ENCODE measurements at regions not wholly inside any gene's neighbourhood (a gene's known extent, or its start where the extent isn't known, plus 50 kb on each side); places are given as distances from the start of the nearest gene placed in this dataset.

- Histone ChIP-seq H3K9me3 (no peaks in the 10 kb centered on the region), H3K4me3 (no peak overlapping the region), H3K27ac (no peak overlapping the region), H3K36me3 (no peaks in the 10 kb centered on the region), H3K4me1 (no peaks in the 10 kb centered on the region), H3K27me3 (no peaks in the 10 kb centered on the region)
- TF ChIP-seq CTCF (IDR thresholded peaks at IDR 0.05) = no peak
- no peak for TF ChIP-seq POLR2AphosphoS5 (IDR thresholded peaks at IDR 0.05)
- no peak for TF ChIP-seq POLR2A (IDR thresholded peaks at IDR 0.05)
- DNase-seq (ENCODE audit: low spot score in 2 of 2) = no peak
- intact Hi-C loops (cut with DNase I; ENCODE audit: low total_unique reads) = no loop called here
Observed at GRCh38 chr5:89417515-89417914, 534.5 kb upstream of the MEF2C start.

GRCh38 chr5:89411891-89412290 is 528.9 kb upstream of the MEF2C start:
- DNase-seq (ENCODE audit: low spot score in 2 of 2) = no peak
- TF ChIP-seq CTCF (IDR thresholded peaks at IDR 0.05) (no peak), POLR2A (IDR thresholded peaks at IDR 0.05) (no peak), POLR2AphosphoS5 (IDR thresholded peaks at IDR 0.05) (no peak)
- intact Hi-C loops (cut with DNase I; ENCODE audit: low total_unique reads) = no loop called here

GRCh38 chr5:89407054-89407453 is 524.1 kb upstream of the MEF2C start:
- H3K27ac ChIP-seq = no peak overlapping the region
- no peak overlapping the region for H3K4me3 ChIP-seq
- no peaks in the 10 kb centered on the region for H3K4me1 ChIP-seq
- no peaks in the 10 kb centered on the region for H3K9me3 ChIP-seq
- intact Hi-C loops (cut with DNase I; ENCODE audit: low total_unique reads) = no loop called here
- DNase-seq (ENCODE audit: low spot score in 2 of 2) = no peak
- TF ChIP-seq POLR2AphosphoS5 (IDR thresholded peaks at IDR 0.05) (no peak), CTCF (IDR thresholded peaks at IDR 0.05) (no peak), POLR2A (IDR thresholded peaks at IDR 0.05) (no peak)
- no peaks in the 10 kb centered on the region for H3K27me3 ChIP-seq
- no peaks in the 10 kb centered on the region for H3K36me3 ChIP-seq

More at GRCh38 chr5:89411891-89412290, 528.9 kb upstream of the MEF2C start:
- Histone ChIP-seq H3K4me1 (no peaks in the 10 kb centered on the region), H3K27me3 (no peaks in the 10 kb centered on the region), H3K27ac (no peak overlapping the region), H3K9me3 (no peaks in the 10 kb centered on the region), H3K36me3 (no peaks in the 10 kb centered on the region), H3K4me3 (no peak overlapping the region)

- H3K9me3 ChIP-seq = peaks cover 0 to 7% of the 10 kb centered on the region in 2 donors
- H3K4me3 ChIP-seq = no peak overlapping the region
- H3K27ac ChIP-seq = no peak overlapping the region
- no peaks in the 10 kb centered on the region for H3K4me1 ChIP-seq
- TF ChIP-seq POLR2A (IDR thresholded peaks at IDR 0.05) (no peak), POLR2AphosphoS5 (IDR thresholded peaks at IDR 0.05) (no peak), CTCF (IDR thresholded peaks at IDR 0.05) (no peak)
- H3K36me3 ChIP-seq = no peaks in the 10 kb centered on the region
- DNase-seq (ENCODE audit: low spot score in 2 of 2) = no peak
- intact Hi-C loops (cut with DNase I; ENCODE audit: low total_unique reads) = no loop called here
- no peaks in the 10 kb centered on the region for H3K27me3 ChIP-seq
Observed at GRCh38 chr5:89401659-89402058, 518.7 kb upstream of the MEF2C start.

- no peak for DNase-seq (ENCODE audit: low spot score in 2 of 2)
Observed at GRCh38 chr5:89401012-89401411, 518.0 kb upstream of the MEF2C start.

More at GRCh38 chr5:89401012-89401411, 518.0 kb upstream of the MEF2C start:
- no peak for TF ChIP-seq CTCF (IDR thresholded peaks at IDR 0.05)
- TF ChIP-seq POLR2A (IDR thresholded peaks at IDR 0.05) = no peak
- TF ChIP-seq POLR2AphosphoS5 (IDR thresholded peaks at IDR 0.05) = no peak
- intact Hi-C loops (cut with DNase I; ENCODE audit: low total_unique reads) = no loop called here
- H3K9me3 ChIP-seq = peaks cover 0 to 7% of the 10 kb centered on the region in 2 donors
- H3K36me3 ChIP-seq = no peaks in the 10 kb centered on the region
- H3K4me3 ChIP-seq = no peak overlapping the region
- no peaks in the 10 kb centered on the region for H3K27me3 ChIP-seq
- H3K27ac ChIP-seq = no peak overlapping the region
- no peaks in the 10 kb centered on the region for H3K4me1 ChIP-seq
